Neural progenitor cell (in vitro differentiated cells): ENCODE measurements at regions not wholly inside any gene's neighbourhood (a gene's known extent, or its start where the extent isn't known, plus 50 kb on each side); places are given as distances from the start of the nearest gene placed in this dataset.

Experiments
- CTCF ChIP-seq: fragments of 200-600 bp; sonication (generic); IDR thresholded peaks from 2 replicates; pipeline ENCODE4 v1.5.1; 2017; ENCODE audit warnings: antibody characterized with exemption, mild to moderate bottlenecking
- EZH2 ChIP-seq: fragments of 200-600 bp; sonication (generic); IDR thresholded peaks from 2 replicates; pipeline ENCODE4 v1.6.1; 2017; ENCODE audit warnings: antibody characterized with exemption, mild to moderate bottlenecking, moderate library complexity
- EZH2phosphoT487 ChIP-seq: fragments of 200-600 bp; sonication (generic); IDR thresholded peaks from 2 replicates; pipeline ENCODE4 v1.6.1; 2017; ENCODE audit warnings: antibody characterized with exemption

- no peak for TF ChIP-seq CTCF
- no peak for TF ChIP-seq EZH2
- no peak for TF ChIP-seq EZH2phosphoT487
Measured at GRCh38 chr6:84943905-84944304, 179.5 kb upstream of the TBX18 start.
